HG03064 (cell line): ENCODE measurements at regions not wholly inside any gene's neighbourhood (a gene's known extent, or its start where the extent isn't known, plus 50 kb on each side); places are given as distances from the start of the nearest gene placed in this dataset.
"Not testable (repeated sequence)": the region's sequence is repeated elsewhere in the genome, so short reads cannot be mapped to it uniquely, and the experiment has no call there.

ENCODE experiments used
- ATAC-seq: cut with Tn5 transposase; IDR thresholded peaks from one replicate; pipeline ENCODE4 v1.9.1; 2021; ENCODE audit warnings: low read depth; ENCODE audit not compliant: unreplicated experiment

GRCh38 chr1:95582191-95582590, 348.2 kb downstream of the RWDD3 start:
- ATAC-seq: no peak

- ATAC-seq: no peak
Measured at GRCh38 chr1:95582746-95583145, 348.7 kb downstream of the RWDD3 start.

- no peak for ATAC-seq
Measured at GRCh38 chr1:95583661-95584210, 349.7 kb downstream of the RWDD3 start.

- no peak for ATAC-seq
Measured at GRCh38 chr1:95584315-95584714, 350.3 kb downstream of the RWDD3 start.

- ATAC-seq: no peak
Measured at GRCh38 chr1:95604771-95605170, 370.8 kb downstream of the RWDD3 start.

- ATAC-seq: no peak
Measured at GRCh38 chr1:95614197-95614596, 380.2 kb downstream of the RWDD3 start.

- ATAC-seq: no peak
Measured at GRCh38 chr1:95615421-95615820, 381.4 kb downstream of the RWDD3 start.

GRCh38 chr1:95620076-95620475, 386.1 kb downstream of the RWDD3 start:
- no peak for ATAC-seq

GRCh38 chr1:95622609-95623008, 388.6 kb downstream of the RWDD3 start:
- ATAC-seq: no peak

GRCh38 chr1:95625224-95625623, 391.2 kb downstream of the RWDD3 start:
- no peak for ATAC-seq

GRCh38 chr1:95627244-95627643, 393.2 kb downstream of the RWDD3 start:
- ATAC-seq: no peak

GRCh38 chr1:95631695-95632094, 397.7 kb downstream of the RWDD3 start:
- ATAC-seq: no peak

- no peak for ATAC-seq
Measured at GRCh38 chr1:95635811-95636210, 401.8 kb downstream of the RWDD3 start.

GRCh38 chr1:95636897-95637296, 402.9 kb downstream of the RWDD3 start:
- no peak for ATAC-seq

- ATAC-seq: no peak
Measured at GRCh38 chr1:95640746-95641145, 406.7 kb downstream of the RWDD3 start.

- ATAC-seq: no peak
Measured at GRCh38 chr1:95641386-95641785, 407.4 kb downstream of the RWDD3 start.

- no peak for ATAC-seq
Measured at GRCh38 chr1:95642035-95642434, 408.0 kb downstream of the RWDD3 start.

- ATAC-seq: no peak
Measured at GRCh38 chr1:95643071-95643470, 409.1 kb downstream of the RWDD3 start.

- not testable (repeated sequence) for ATAC-seq
Measured at GRCh38 chr1:95645126-95645525, 411.1 kb downstream of the RWDD3 start.

- no peak for ATAC-seq
Measured at GRCh38 chr1:95650631-95651030, 416.6 kb downstream of the RWDD3 start.

- no peak for ATAC-seq
Measured at GRCh38 chr1:95652423-95652965, 418.5 kb downstream of the RWDD3 start.

GRCh38 chr1:95653618-95654017, 419.6 kb downstream of the RWDD3 start:
- ATAC-seq: no peak
